Nephron progenitor cell (in vitro differentiated cells): ENCODE measurements at regions not wholly inside any gene's neighbourhood (a gene's known extent, or its start where the extent isn't known, plus 50 kb on each side); places are given as distances from the start of the nearest gene placed in this dataset.

ENCODE experiments used
- DNase-seq: peaks from one replicate; pipeline ENCODE4 v3.0.0; 2021
- H3K27ac Mint-ChIP-seq: 2 replicates; pipeline ENCODE4 v1.8.0; 2021; ENCODE audit warnings: mild to moderate bottlenecking, moderate library complexity, mixed read lengths
- H3K27me3 Mint-ChIP-seq: 2 replicates; pipeline ENCODE4 v1.8.0; 2021; ENCODE audit warnings: mild to moderate bottlenecking, low read depth, mixed read lengths; ENCODE audit not compliant: poor library complexity
- H3K36me3 Mint-ChIP-seq: 2 replicates; pipeline ENCODE4 v1.8.0; 2021; ENCODE audit warnings: low read depth, mixed read lengths
- H3K4me1 Mint-ChIP-seq: 2 replicates; pipeline ENCODE4 v1.8.0; 2021; ENCODE audit warnings: mixed read lengths
- H3K4me3 Mint-ChIP-seq: 2 replicates; pipeline ENCODE4 v1.8.0; 2021; ENCODE audit warnings: mild to moderate bottlenecking, moderate library complexity, mixed read lengths
- H3K9me3 Mint-ChIP-seq: 2 replicates; pipeline ENCODE4 v1.8.0; 2021; ENCODE audit warnings: mild to moderate bottlenecking, moderate library complexity, mixed read lengths
- TF ChIP-seq, protein P1 (sequence below): fragments of 200-600 bp; sonication (generic); IDR thresholded peaks from 2 replicates; pipeline ENCODE4 v1.5.0; 2021; ENCODE audit warnings: antibody characterized with exemption

DNA sequence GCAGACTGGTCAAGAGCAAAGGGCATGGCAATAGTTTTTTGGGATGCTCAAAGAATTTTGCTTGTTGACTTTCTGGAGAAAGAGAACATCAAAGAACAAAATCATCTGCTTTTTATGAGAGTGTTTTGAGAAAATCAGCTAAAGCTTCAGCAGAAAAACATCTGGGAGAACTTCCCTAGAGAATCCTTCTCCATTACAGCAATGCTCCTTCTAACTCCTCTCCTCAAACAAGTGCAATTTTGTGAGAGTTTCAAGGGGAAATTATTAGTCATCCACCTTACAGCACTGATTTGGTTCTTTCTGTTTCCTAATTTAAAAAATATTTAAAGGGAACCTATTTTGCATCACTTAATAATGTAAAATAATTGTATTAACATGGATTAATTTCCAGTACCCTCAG is 226.9 kb upstream of the NXPH2 start:
- no peak overlapping the region for H3K27ac Mint-ChIP-seq
- H3K36me3 Mint-ChIP-seq = no peaks in the 10 kb centered on the region
- H3K27me3 Mint-ChIP-seq = peaks cover 5% of the 10 kb centered on the region
- no peak for DNase-seq
- no peak overlapping the region for H3K4me3 Mint-ChIP-seq
- no peaks in the 10 kb centered on the region for H3K9me3 Mint-ChIP-seq
- no peaks in the 10 kb centered on the region for H3K4me1 Mint-ChIP-seq
- TF ChIP-seq, protein P1, sequence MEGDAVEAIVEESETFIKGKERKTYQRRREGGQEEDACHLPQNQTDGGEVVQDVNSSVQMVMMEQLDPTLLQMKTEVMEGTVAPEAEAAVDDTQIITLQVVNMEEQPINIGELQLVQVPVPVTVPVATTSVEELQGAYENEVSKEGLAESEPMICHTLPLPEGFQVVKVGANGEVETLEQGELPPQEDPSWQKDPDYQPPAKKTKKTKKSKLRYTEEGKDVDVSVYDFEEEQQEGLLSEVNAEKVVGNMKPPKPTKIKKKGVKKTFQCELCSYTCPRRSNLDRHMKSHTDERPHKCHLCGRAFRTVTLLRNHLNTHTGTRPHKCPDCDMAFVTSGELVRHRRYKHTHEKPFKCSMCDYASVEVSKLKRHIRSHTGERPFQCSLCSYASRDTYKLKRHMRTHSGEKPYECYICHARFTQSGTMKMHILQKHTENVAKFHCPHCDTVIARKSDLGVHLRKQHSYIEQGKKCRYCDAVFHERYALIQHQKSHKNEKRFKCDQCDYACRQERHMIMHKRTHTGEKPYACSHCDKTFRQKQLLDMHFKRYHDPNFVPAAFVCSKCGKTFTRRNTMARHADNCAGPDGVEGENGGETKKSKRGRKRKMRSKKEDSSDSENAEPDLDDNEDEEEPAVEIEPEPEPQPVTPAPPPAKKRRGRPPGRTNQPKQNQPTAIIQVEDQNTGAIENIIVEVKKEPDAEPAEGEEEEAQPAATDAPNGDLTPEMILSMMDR = no peak

GRCh38 chr2:139000131-139000785 is 220.1 kb upstream of the NXPH2 start:
- DNase-seq = no peak
- H3K4me1 Mint-ChIP-seq = no peaks in the 10 kb centered on the region
- peaks cover 6% of the 10 kb centered on the region for H3K27me3 Mint-ChIP-seq
- H3K4me3 Mint-ChIP-seq = no peak overlapping the region
- no peak overlapping the region for H3K27ac Mint-ChIP-seq
- H3K36me3 Mint-ChIP-seq = no peaks in the 10 kb centered on the region
- TF ChIP-seq, protein P1 = no peak
- no peaks in the 10 kb centered on the region for H3K9me3 Mint-ChIP-seq

DNA sequence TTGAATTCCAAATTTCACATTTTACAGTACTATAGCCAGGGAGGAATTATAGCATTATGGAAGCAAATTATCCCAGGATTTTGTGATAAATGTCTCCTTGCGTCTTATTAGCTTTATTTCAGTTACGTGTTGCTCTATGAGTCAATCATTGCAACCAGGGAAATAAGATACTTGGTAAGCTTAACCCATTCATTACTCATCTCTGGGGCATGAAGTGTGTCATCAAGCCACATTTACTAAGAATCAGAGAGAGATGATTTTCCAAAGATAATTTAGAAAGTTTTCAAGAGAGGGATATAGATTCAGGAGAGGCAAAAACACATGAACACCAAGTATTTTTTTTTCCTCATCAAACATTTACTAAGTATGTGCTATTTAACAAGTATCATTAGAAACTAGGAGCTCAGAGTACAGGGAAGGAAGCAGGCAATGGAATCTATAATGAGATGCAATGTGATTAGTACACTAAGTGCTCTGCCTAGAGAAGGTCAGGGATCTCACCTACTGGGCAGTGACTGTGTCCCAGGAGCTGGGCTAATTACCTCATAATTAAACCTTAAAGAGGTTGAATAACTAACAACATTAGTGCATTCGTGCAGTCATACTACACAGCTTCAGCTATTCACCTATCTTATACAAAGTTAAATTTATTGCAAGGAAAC is 217.8 kb upstream of the NXPH2 start:
- Mint-ChIP-seq H3K9me3 (no peaks in the 10 kb centered on the region), H3K36me3 (no peaks in the 10 kb centered on the region), H3K27ac (no peak overlapping the region), H3K27me3 (peaks cover 6% of the 10 kb centered on the region), H3K4me3 (no peak overlapping the region), H3K4me1 (no peaks in the 10 kb centered on the region)
- TF ChIP-seq, protein P1 = no peak
- DNase-seq = no peak

DNA sequence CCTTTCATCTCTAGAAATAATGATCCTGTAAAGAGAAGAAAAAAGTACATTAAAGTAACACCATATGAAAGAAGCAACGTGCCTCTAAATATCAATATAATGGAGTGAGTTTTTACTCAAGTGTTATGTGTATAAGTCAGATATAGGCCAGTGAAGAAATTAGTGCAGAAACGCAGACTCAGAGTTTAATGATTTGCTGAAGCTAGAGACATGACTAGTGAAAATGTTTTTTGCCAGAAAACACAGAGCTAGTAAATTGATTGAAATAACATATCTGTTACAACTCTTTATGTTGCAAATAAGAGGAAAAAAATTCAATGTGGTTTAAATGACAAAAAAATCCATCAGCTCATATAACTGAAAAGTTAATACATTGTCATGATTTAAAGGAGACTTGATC is 217.2 kb upstream of the NXPH2 start:
- H3K9me3 Mint-ChIP-seq = no peaks in the 10 kb centered on the region

GRCh38 chr2:138994502-138994901 is 214.3 kb upstream of the NXPH2 start:
- no peak for DNase-seq
- no peaks in the 10 kb centered on the region for H3K27me3 Mint-ChIP-seq
- H3K9me3 Mint-ChIP-seq = no peaks in the 10 kb centered on the region
- TF ChIP-seq, protein P1 = no peak
- no peaks in the 10 kb centered on the region for H3K4me1 Mint-ChIP-seq
- no peaks in the 10 kb centered on the region for H3K36me3 Mint-ChIP-seq
- H3K4me3 Mint-ChIP-seq = no peak overlapping the region
- no peak overlapping the region for H3K27ac Mint-ChIP-seq

More for the DNA sequence above, 217.2 kb upstream of the NXPH2 start:
- no peaks in the 10 kb centered on the region for H3K36me3 Mint-ChIP-seq
- no peak overlapping the region for H3K27ac Mint-ChIP-seq
- H3K27me3 Mint-ChIP-seq = peaks cover 4% of the 10 kb centered on the region
- DNase-seq = no peak
- H3K4me3 Mint-ChIP-seq = no peak overlapping the region
- TF ChIP-seq, protein P1 = no peak
- H3K4me1 Mint-ChIP-seq = no peaks in the 10 kb centered on the region

GRCh38 chr2:138985881-138986280 is 205.7 kb upstream of the NXPH2 start:
- Mint-ChIP-seq H3K9me3 (peaks cover 19% of the 10 kb centered on the region), H3K4me1 (no peaks in the 10 kb centered on the region), H3K27me3 (no peaks in the 10 kb centered on the region), H3K4me3 (no peak overlapping the region), H3K36me3 (no peaks in the 10 kb centered on the region), H3K27ac (no peak overlapping the region)
- TF ChIP-seq, protein P1 = no peak
- DNase-seq = no peak
